Trophoblast cell (in vitro differentiated cells and primary cell): ENCODE measurements at regions not wholly inside any gene's neighbourhood (a gene's known extent, or its start where the extent isn't known, plus 50 kb on each side); places are given as distances from the start of the nearest gene placed in this dataset.
"Not testable (repeated sequence)": the region's sequence is repeated elsewhere in the genome, so short reads cannot be mapped to it uniquely, and the experiment has no call there.

Experiments used
- DNase-seq, 2 donors: peaks; one replicate each; pipeline ENCODE4 v3.0.0-alpha.2; 2016
- H2AFZ ChIP-seq: 2 replicates; pipeline ENCODE4 v1.6.1; 2013; ENCODE audit warnings: low read length, moderate library complexity, mild to moderate bottlenecking; ENCODE audit not compliant: insufficient read depth, poor library complexity
- H2AK5ac ChIP-seq: 2 replicates; pipeline ENCODE4 v1.6.1; 2013; ENCODE audit warnings: mild to moderate bottlenecking, low read length
- H2BK120ac ChIP-seq: 2 replicates; pipeline ENCODE4 v1.6.1; 2013; ENCODE audit warnings: low read length, mild to moderate bottlenecking, moderate library complexity; ENCODE audit not compliant: insufficient read depth, poor library complexity
- H2BK12ac ChIP-seq: 2 replicates; pipeline ENCODE4 v1.6.1; 2013; ENCODE audit warnings: mild to moderate bottlenecking, low read length, moderate library complexity
- H2BK5ac ChIP-seq: 2 replicates; pipeline ENCODE4 v1.6.1; 2013; ENCODE audit warnings: low read length, low read depth, moderate library complexity, mild to moderate bottlenecking; ENCODE audit not compliant: poor library complexity
- H3K14ac ChIP-seq: 2 replicates; pipeline ENCODE4 v1.6.1; 2013; ENCODE audit warnings: mild to moderate bottlenecking, low read length
- H3K18ac ChIP-seq: 2 replicates; pipeline ENCODE4 v1.6.1; 2013; ENCODE audit warnings: mild to moderate bottlenecking, low read length
- H3K23ac ChIP-seq: 2 replicates; pipeline ENCODE4 v1.6.1; 2013; ENCODE audit warnings: low read length
- H3K27ac ChIP-seq: 2 replicates; pipeline ENCODE4 v1.5.1; 2013; ENCODE audit warnings: low read depth, mild to moderate bottlenecking, inconsistent platforms, low read length, moderate library complexity
- H3K27me3 ChIP-seq: 2 replicates; pipeline ENCODE4 v1.6.1; 2013; ENCODE audit warnings: inconsistent platforms, mild to moderate bottlenecking, low read length, moderate library complexity; ENCODE audit not compliant: insufficient read depth
- H3K36me3 ChIP-seq, 2 experiments: 1 replicate in 1 of 2; 2 replicates in 1 of 2; pipeline ENCODE4 v1.6.1; 2013; ENCODE audit warnings: low read length in 2 of 2, mild to moderate bottlenecking in 2 of 2, moderate library complexity in 1 of 2; ENCODE audit not compliant: insufficient read depth in 2 of 2, control insufficient read depth in 1 of 2
- H3K4ac ChIP-seq: 2 replicates; pipeline ENCODE4 v1.6.1; 2013; ENCODE audit warnings: low read depth, mild to moderate bottlenecking, low read length, moderate library complexity
- H3K4me1 ChIP-seq, 2 experiments: 1 replicate in 1 of 2; 2 replicates in 1 of 2; pipeline ENCODE4 v1.6.1; 2013; ENCODE audit warnings: low read length in 2 of 2, mild to moderate bottlenecking in 2 of 2, moderate library complexity in 1 of 2; ENCODE audit not compliant: insufficient read depth in 2 of 2, control insufficient read depth in 1 of 2
- H3K4me2 ChIP-seq: 2 replicates; pipeline ENCODE4 v1.6.1; 2013; ENCODE audit warnings: inconsistent platforms, mild to moderate bottlenecking, low read length, moderate library complexity
- H3K4me3 ChIP-seq: 2 replicates; pipeline ENCODE4 v1.5.1; 2013; ENCODE audit warnings: mild to moderate bottlenecking, low read depth, low read length, inconsistent platforms
- H3K79me1 ChIP-seq: one replicate; pipeline ENCODE4 v1.6.1; 2013; ENCODE audit warnings: low read length
- H3K79me2 ChIP-seq: 2 replicates; pipeline ENCODE4 v1.6.1; 2013; ENCODE audit warnings: low read length, mild to moderate bottlenecking; ENCODE audit not compliant: control insufficient read depth, insufficient read depth, poor library complexity
- H3K9ac ChIP-seq: 2 replicates; pipeline ENCODE4 v1.6.1; 2013; ENCODE audit warnings: mild to moderate bottlenecking, low read length
- H3K9me3 ChIP-seq: 2 replicates; pipeline ENCODE4 v1.6.1; 2013; ENCODE audit warnings: low read depth, mild to moderate bottlenecking, control low read depth, inconsistent platforms, low read length; ENCODE audit not compliant: insufficient read depth
- H4K12ac ChIP-seq: 2 replicates; pipeline ENCODE4 v1.6.1; 2013; ENCODE audit warnings: low read depth, mild to moderate bottlenecking, low read length, moderate library complexity
- H4K8ac ChIP-seq: 2 replicates; pipeline ENCODE4 v1.6.1; 2013; ENCODE audit warnings: low read depth, mild to moderate bottlenecking, low read length, moderate library complexity
- H4K91ac ChIP-seq: one replicate; pipeline ENCODE4 v1.6.1; 2013; ENCODE audit warnings: low read depth, mild to moderate bottlenecking, low read length, moderate library complexity
- WGBS: extraction: QIAGEN DNeasy Blood & Tissue Kit; methylation state at CpG from one replicate; pipeline ENCODE4 v1.1.7; 2013; ENCODE audit warnings: missing lambda C conversion rate; ENCODE audit not compliant: insufficient read length, insufficient coverage; ENCODE audit errors: extremely low coverage; 5-methylcytosine and 5-hydroxymethylcytosine counted together

- no peak overlapping the region for H3K4ac ChIP-seq
- H3K4me1 ChIP-seq: no peaks in the 10 kb centered on the region
- H3K36me3 ChIP-seq: no peaks in the 10 kb centered on the region
- no peaks in the 10 kb centered on the region for H3K79me1 ChIP-seq
- H3K14ac ChIP-seq: no peak overlapping the region
- H3K4me3 ChIP-seq: no peak overlapping the region
- H4K8ac ChIP-seq: no peak overlapping the region
- H3K4me2 ChIP-seq: no peak overlapping the region
- H3K9ac ChIP-seq: no peak overlapping the region
- H3K27me3 ChIP-seq: no peaks in the 10 kb centered on the region
- no peak overlapping the region for H4K91ac ChIP-seq
- no peak overlapping the region for H2BK5ac ChIP-seq
- H2AK5ac ChIP-seq: no peak overlapping the region
- no peak overlapping the region for H2BK12ac ChIP-seq
- no peak overlapping the region for H3K18ac ChIP-seq
- H3K23ac ChIP-seq: no peak overlapping the region
- no peaks in the 10 kb centered on the region for H3K9me3 ChIP-seq
- no peak overlapping the region for H4K12ac ChIP-seq
- no peak for DNase-seq
- H3K79me2 ChIP-seq: no peaks in the 10 kb centered on the region
- no CpG with 5 or more reads among the region's 3 CpGs for WGBS
- H2AFZ ChIP-seq: no peak overlapping the region
- H2BK120ac ChIP-seq: no peak overlapping the region
- H3K27ac ChIP-seq: no peak overlapping the region
These were observed 493.3 kb upstream of the SYT1 start for GRCh38 chr12:78371284-78371683.

GRCh38 chr12:78375461-78375860, 489.1 kb upstream of the SYT1 start:
- whole genome bisulfite sequencing: no CpG with 5 or more reads among the region's 1 CpG
- no peak overlapping the region for H2AK5ac ChIP-seq
- no peaks in the 10 kb centered on the region for H3K79me1 ChIP-seq
- H3K27ac ChIP-seq: no peak overlapping the region
- no peak overlapping the region for H3K14ac ChIP-seq
- H3K4ac ChIP-seq: no peak overlapping the region
- no peak overlapping the region for H3K9ac ChIP-seq
- H2BK5ac ChIP-seq: no peak overlapping the region
- no peaks in the 10 kb centered on the region for H3K4me1 ChIP-seq
- H3K27me3 ChIP-seq: no peaks in the 10 kb centered on the region
- no peak overlapping the region for H3K4me2 ChIP-seq
- no peak overlapping the region for H3K18ac ChIP-seq
- H3K36me3 ChIP-seq: no peaks in the 10 kb centered on the region
- H4K12ac ChIP-seq: no peak overlapping the region
- no peak overlapping the region for H3K4me3 ChIP-seq
- H2BK12ac ChIP-seq: no peak overlapping the region
- H2BK120ac ChIP-seq: no peak overlapping the region
- H3K79me2 ChIP-seq: no peaks in the 10 kb centered on the region
- DNase-seq: no peak
- H3K23ac ChIP-seq: no peak overlapping the region
- no peak overlapping the region for H4K8ac ChIP-seq
- peaks cover 5% of the 10 kb centered on the region for H3K9me3 ChIP-seq
- H2AFZ ChIP-seq: no peak overlapping the region
- H4K91ac ChIP-seq: no peak overlapping the region

- Histone ChIP-seq H3K9ac (no peak overlapping the region), H3K36me3 (no peaks in the 10 kb centered on the region), H3K14ac (no peak overlapping the region), H3K18ac (no peak overlapping the region), H3K23ac (no peak overlapping the region), H3K79me2 (no peaks in the 10 kb centered on the region), H4K12ac (no peak overlapping the region), H3K27ac (no peak overlapping the region), H2AFZ (no peak overlapping the region), H3K4me2 (no peak overlapping the region), H2BK120ac (no peak overlapping the region), H2BK5ac (no peak overlapping the region), H3K4me3 (no peak overlapping the region), H4K8ac (no peak overlapping the region), H2BK12ac (no peak overlapping the region), H3K4ac (no peak overlapping the region), H2AK5ac (no peak overlapping the region), H3K9me3 (peaks cover 5% of the 10 kb centered on the region), H3K27me3 (no peaks in the 10 kb centered on the region), H3K79me1 (no peaks in the 10 kb centered on the region), H4K91ac (no peak overlapping the region), H3K4me1 (no peaks in the 10 kb centered on the region)
- DNase-seq: no peak
These were observed 488.3 kb upstream of the SYT1 start for GRCh38 chr12:78376257-78376656.

- H3K4me3 ChIP-seq, H3K4ac ChIP-seq, H3K27ac ChIP-seq, H2BK5ac ChIP-seq, H3K36me3 ChIP-seq, H3K4me1 ChIP-seq, H3K9me3 ChIP-seq, H3K14ac ChIP-seq, H3K27me3 ChIP-seq, H4K8ac ChIP-seq, H2BK120ac ChIP-seq, DNase-seq, H2BK12ac ChIP-seq, H3K18ac ChIP-seq, H4K12ac ChIP-seq, H3K79me2 ChIP-seq, H3K9ac ChIP-seq, H3K4me2 ChIP-seq, H3K23ac ChIP-seq, H2AK5ac ChIP-seq, H3K79me1 ChIP-seq, H2AFZ ChIP-seq, H4K91ac ChIP-seq: not testable (repeated sequence)
- WGBS: no CpG with 5 or more reads among the region's 2 CpGs
These were observed 485.5 kb upstream of the SYT1 start for GRCh38 chr12:78379065-78379464.
